ENCODE measurements at regions not wholly inside any gene's neighbourhood (a gene's known extent, or its start where the extent isn't known, plus 50 kb on each side); places are given as distances from the start of the nearest gene placed in this dataset.

DNA sequence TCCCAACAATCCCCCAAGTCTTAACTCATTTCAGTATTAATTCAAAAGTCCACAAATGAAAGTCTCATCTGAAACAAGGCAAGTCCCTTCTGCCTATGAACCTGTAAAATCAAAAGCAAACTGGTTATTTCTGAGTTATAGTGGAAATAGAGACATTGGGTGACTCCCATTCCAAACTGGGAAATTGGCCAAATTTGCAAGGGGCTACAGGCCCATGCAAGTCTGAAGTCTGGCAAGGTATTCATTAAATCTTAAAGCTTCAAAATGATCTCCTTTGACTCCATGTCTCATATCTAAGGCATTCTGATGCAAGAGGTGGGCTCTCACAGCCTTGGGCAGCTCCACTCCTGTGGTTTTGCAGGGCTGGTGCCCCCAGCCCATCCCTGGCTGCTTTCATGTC lies 167.9 kb downstream of the HTR1A start:
- Histone ChIP-seq H3K4me1 (ENCODE audit: insufficient read depth, low read length, poor library complexity, severe bottlenecking) (no peaks in the 10 kb centered on the region), H3K27ac (ENCODE audit: low read depth, low read length, poor library complexity, severe bottlenecking) (no peak overlapping the region), H3K9me3 (ENCODE audit: low read length) (no peaks in the 10 kb centered on the region), H4K20me1 (ENCODE audit: insufficient read depth, low read length) (no peaks in the 10 kb centered on the region), H3K4me3 (ENCODE audit: low read depth, low read length, poor library complexity, severe bottlenecking) (no peak overlapping the region), H3K36me3 (ENCODE audit: insufficient read depth, low read length) (no peaks in the 10 kb centered on the region), H2AFZ (ENCODE audit: low read length) (no peak overlapping the region), H3K79me2 (ENCODE audit: insufficient read depth, low read depth, low read length) (no peaks in the 10 kb centered on the region), H3K4me2 (ENCODE audit: low read length) (no peak overlapping the region), H3K9me2 (ENCODE audit: insufficient read depth, low read length) (no peaks in the 10 kb centered on the region)
- TF ChIP-seq, protein P1, sequence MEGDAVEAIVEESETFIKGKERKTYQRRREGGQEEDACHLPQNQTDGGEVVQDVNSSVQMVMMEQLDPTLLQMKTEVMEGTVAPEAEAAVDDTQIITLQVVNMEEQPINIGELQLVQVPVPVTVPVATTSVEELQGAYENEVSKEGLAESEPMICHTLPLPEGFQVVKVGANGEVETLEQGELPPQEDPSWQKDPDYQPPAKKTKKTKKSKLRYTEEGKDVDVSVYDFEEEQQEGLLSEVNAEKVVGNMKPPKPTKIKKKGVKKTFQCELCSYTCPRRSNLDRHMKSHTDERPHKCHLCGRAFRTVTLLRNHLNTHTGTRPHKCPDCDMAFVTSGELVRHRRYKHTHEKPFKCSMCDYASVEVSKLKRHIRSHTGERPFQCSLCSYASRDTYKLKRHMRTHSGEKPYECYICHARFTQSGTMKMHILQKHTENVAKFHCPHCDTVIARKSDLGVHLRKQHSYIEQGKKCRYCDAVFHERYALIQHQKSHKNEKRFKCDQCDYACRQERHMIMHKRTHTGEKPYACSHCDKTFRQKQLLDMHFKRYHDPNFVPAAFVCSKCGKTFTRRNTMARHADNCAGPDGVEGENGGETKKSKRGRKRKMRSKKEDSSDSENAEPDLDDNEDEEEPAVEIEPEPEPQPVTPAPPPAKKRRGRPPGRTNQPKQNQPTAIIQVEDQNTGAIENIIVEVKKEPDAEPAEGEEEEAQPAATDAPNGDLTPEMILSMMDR (conservative IDR thresholded peaks at IDR 0.05; ENCODE audit: low read length) = no peak
- TF ChIP-seq EZH2phosphoT487 (IDR thresholded peaks at IDR 0.05; ENCODE audit: borderline replicate concordance, low read depth, low read length) = no peak
- intact Hi-C loops (cut with micrococcal nuclease; ENCODE audit: unreplicated experiment) = no loop called here
- ChIA-PET POLR2A (no interaction called here), CTCF (ENCODE audit: unreplicated experiment) (no interaction called here)
- BruUV-seq (replicated peaks) = no TSS peak
- DNase-seq (ENCODE audit: low spot score) = no peak

GRCh38 chr5:63774939-63775338 lies 187.3 kb downstream of the HTR1A start:
- DNase-seq (ENCODE audit: low spot score) = no peak
- no peak overlapping the region for H2AFZ ChIP-seq (ENCODE audit: low read length)
- H4K20me1 ChIP-seq (ENCODE audit: insufficient read depth, low read length) = no peaks in the 10 kb centered on the region
- no peak overlapping the region for H3K4me3 ChIP-seq (ENCODE audit: low read depth, low read length, poor library complexity, severe bottlenecking)
- no peaks in the 10 kb centered on the region for H3K9me2 ChIP-seq (ENCODE audit: insufficient read depth, low read length)
- no peak overlapping the region for H3K4me2 ChIP-seq (ENCODE audit: low read length)
- BruUV-seq (replicated peaks) = no TSS peak
- no peaks in the 10 kb centered on the region for H3K9me3 ChIP-seq (ENCODE audit: low read length)
- intact Hi-C loops (cut with micrococcal nuclease; ENCODE audit: unreplicated experiment) = no loop called here
- no peak for TF ChIP-seq EZH2phosphoT487 (IDR thresholded peaks at IDR 0.05; ENCODE audit: borderline replicate concordance, low read depth, low read length)
- TF ChIP-seq, protein P1 (conservative IDR thresholded peaks at IDR 0.05; ENCODE audit: low read length) = no peak
- H3K27ac ChIP-seq (ENCODE audit: low read depth, low read length, poor library complexity, severe bottlenecking) = no peak overlapping the region
- POLR2A ChIA-PET = no interaction called here
- CTCF ChIA-PET (ENCODE audit: unreplicated experiment) = no interaction called here
- H3K4me1 ChIP-seq (ENCODE audit: insufficient read depth, low read length, poor library complexity, severe bottlenecking) = no peaks in the 10 kb centered on the region
- no peaks in the 10 kb centered on the region for H3K79me2 ChIP-seq (ENCODE audit: insufficient read depth, low read depth, low read length)
- H3K36me3 ChIP-seq (ENCODE audit: insufficient read depth, low read length) = no peaks in the 10 kb centered on the region

DNA sequence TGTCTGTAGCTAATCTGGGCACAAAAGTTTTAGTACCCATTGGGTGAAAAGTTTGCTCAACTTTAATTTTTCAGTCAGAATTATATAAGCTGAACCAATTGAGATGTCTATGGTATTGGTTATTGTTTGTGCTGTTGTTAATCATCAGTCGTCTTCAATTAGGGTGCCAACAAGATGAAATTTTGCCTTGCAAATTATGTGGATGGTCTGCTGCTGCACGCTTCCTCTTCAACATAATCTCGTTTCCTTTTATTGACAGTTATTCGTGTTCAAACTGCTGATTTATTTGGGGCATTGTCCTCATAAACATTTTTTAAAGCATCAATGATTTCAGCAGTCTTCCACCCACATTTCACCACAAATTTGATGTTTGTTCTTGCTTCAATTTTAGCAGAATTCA lies 194.0 kb downstream of the HTR1A start:
- H3K36me3 ChIP-seq (ENCODE audit: insufficient read depth, low read length) = no peaks in the 10 kb centered on the region
- H3K9me3 ChIP-seq (ENCODE audit: low read length) = no peaks in the 10 kb centered on the region
- no peak overlapping the region for H2AFZ ChIP-seq (ENCODE audit: low read length)
- no peak overlapping the region for H3K4me3 ChIP-seq (ENCODE audit: low read depth, low read length, poor library complexity, severe bottlenecking)
- H4K20me1 ChIP-seq (ENCODE audit: insufficient read depth, low read length) = no peaks in the 10 kb centered on the region
- H3K27ac ChIP-seq (ENCODE audit: low read depth, low read length, poor library complexity, severe bottlenecking) = no peak overlapping the region
- ChIA-PET CTCF (ENCODE audit: unreplicated experiment) (no interaction called here), POLR2A (no interaction called here)
- TF ChIP-seq EZH2phosphoT487 (IDR thresholded peaks at IDR 0.05; ENCODE audit: borderline replicate concordance, low read depth, low read length) = no peak
- TF ChIP-seq, protein P1 (conservative IDR thresholded peaks at IDR 0.05; ENCODE audit: low read length) = no peak
- no peaks in the 10 kb centered on the region for H3K4me1 ChIP-seq (ENCODE audit: insufficient read depth, low read length, poor library complexity, severe bottlenecking)
- BruUV-seq (replicated peaks) = no TSS peak
- no peaks in the 10 kb centered on the region for H3K79me2 ChIP-seq (ENCODE audit: insufficient read depth, low read depth, low read length)
- no peak overlapping the region for H3K4me2 ChIP-seq (ENCODE audit: low read length)
- intact Hi-C loops (cut with micrococcal nuclease; ENCODE audit: unreplicated experiment) = no loop called here
- no peak for DNase-seq (ENCODE audit: low spot score)
- H3K9me2 ChIP-seq (ENCODE audit: insufficient read depth, low read length) = no peaks in the 10 kb centered on the region; the same call in 1 of the 2 replicates
